C4-2B (cell line): ENCODE measurements at regions not wholly inside any gene's neighbourhood (a gene's known extent, or its start where the extent isn't known, plus 50 kb on each side); places are given as distances from the start of the nearest gene placed in this dataset.
A peak's percentile ranks its signal among the peaks of the same experiment; 100 is the strongest.

Experiments
- ZFX ChIP-seq: fragments of 450-650 bp; IDR thresholded peaks from 2 replicates; pipeline ENCODE4 v1.6.1; 2017
- TF ChIP-seq, protein P1 (sequence below): fragments of 450-650 bp; conservative IDR thresholded peaks from 2 replicates; pipeline ENCODE4 v1.5.1; 2017; ENCODE audit warnings: mild to moderate bottlenecking

DNA sequence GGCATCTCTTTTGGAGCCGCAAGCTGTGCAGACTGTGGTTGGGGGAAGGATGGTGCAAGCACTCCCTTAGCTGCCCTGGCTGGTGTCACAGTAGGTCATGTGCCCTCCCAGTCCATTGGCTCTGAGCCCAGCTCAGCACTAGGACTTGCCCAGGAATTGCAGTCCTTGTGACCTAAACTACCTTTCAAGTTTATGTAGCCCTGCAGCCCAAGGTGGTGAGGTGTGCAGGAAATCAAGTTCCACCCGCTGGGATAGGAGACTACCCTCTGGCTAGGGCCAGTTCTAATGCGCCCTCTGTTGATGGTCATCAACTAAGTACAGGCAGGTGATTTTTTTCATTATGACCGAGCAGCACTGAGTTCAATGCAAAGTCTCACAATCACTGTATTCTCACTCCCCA is 335.2 kb downstream of the UBE2NL start:
- TF ChIP-seq, protein P1, sequence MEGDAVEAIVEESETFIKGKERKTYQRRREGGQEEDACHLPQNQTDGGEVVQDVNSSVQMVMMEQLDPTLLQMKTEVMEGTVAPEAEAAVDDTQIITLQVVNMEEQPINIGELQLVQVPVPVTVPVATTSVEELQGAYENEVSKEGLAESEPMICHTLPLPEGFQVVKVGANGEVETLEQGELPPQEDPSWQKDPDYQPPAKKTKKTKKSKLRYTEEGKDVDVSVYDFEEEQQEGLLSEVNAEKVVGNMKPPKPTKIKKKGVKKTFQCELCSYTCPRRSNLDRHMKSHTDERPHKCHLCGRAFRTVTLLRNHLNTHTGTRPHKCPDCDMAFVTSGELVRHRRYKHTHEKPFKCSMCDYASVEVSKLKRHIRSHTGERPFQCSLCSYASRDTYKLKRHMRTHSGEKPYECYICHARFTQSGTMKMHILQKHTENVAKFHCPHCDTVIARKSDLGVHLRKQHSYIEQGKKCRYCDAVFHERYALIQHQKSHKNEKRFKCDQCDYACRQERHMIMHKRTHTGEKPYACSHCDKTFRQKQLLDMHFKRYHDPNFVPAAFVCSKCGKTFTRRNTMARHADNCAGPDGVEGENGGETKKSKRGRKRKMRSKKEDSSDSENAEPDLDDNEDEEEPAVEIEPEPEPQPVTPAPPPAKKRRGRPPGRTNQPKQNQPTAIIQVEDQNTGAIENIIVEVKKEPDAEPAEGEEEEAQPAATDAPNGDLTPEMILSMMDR: peak; percentile 58
- TF ChIP-seq ZFX: no peak
